GM19035 (cell line): ENCODE measurements at regions not wholly inside any gene's neighbourhood (a gene's known extent, or its start where the extent isn't known, plus 50 kb on each side); places are given as distances from the start of the nearest gene placed in this dataset.
A peak's percentile ranks its signal among the peaks of the same experiment; 100 is the strongest.
"Not testable (repeated sequence)": the region's sequence is repeated elsewhere in the genome, so short reads cannot be mapped to it uniquely, and the experiment has no call there.

Experiments
- ATAC-seq: cut with Tn5 transposase; IDR thresholded peaks from one replicate; pipeline ENCODE4 v1.9.1; 2021; ENCODE audit not compliant: unreplicated experiment

DNA sequence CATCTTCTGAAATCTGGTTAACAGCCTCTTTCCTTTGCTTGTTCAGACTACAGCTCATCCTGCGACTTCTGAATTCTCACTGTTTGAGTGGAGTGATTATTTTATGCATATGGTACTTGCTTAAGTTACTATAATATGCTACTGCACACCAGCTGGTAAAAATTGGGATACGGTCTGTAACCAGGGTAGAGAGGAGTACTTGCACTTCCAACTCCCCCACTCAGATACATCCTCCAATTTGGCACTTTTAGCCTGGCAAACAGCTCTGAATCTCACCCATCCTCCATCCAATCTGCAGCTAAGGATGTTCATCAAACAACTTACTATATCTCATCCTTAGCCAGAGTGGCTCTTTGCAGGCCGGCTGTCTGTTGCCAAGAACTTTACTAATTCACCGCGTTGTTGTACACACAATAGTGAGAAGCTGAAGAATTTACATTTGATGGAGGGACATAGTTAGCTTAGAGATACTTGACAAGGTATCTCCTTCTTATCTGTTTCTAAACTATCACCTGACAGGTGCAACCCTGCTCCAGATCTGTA lies 1323.6 kb upstream of the ALCAM start:
- ATAC-seq = not testable (repeated sequence)

DNA sequence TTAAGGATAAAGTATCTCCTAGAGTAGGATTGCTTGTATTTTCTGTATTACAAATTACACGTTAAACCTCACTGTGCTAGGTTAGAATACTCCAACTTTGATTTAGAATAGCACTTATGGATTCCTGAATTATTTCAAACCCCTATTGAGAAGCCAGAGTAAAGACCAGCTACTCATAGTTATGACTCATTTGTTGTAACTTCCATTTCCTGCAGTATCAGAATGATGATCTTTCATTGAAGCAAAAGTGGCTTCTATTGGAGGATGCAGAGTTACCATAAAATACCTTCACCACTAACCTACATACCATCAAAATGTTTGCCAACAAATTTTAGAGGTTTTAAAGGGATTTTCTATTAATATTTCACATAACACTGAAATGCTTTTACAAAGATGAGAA lies 1322.7 kb upstream of the ALCAM start:
- no peak for ATAC-seq

DNA sequence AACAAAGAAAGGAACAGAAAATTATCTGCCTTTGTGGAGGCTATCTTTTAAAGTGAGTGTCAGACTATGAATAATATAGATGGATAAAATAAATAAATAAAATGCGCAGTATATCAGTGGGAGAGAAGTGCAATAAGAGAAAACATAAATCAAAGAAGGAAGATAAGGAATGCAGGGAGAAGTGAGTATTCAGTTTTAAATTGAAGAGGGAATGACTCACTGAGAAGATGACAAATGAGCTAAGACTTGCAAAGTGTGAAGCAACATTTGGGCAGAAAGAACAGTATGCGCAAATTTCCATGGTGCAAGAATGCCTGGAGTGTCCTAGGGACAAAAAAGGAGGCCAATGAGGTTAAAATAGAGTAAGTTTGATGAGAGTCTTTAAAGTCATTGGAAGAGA lies 1300.1 kb upstream of the ALCAM start:
- no peak for ATAC-seq

DNA sequence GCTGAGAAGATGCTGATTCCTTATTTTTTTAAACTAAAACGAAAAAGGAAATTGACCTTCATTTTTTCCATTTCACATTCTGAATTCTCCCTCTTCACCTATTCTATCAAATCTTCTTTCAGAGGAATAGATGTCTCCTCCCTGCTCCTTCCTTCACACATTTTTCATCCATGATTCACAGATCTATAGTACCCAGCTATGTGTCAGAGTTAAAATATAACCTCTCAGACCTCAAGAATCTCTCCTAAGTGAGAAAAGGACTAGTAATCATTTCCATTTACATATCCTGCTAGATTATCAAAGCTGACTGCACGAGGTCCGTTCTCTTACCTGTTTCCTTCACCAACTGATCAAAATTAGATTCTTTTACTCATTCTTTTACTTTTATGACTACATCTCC lies 1297.6 kb upstream of the ALCAM start:
- no peak for ATAC-seq

DNA sequence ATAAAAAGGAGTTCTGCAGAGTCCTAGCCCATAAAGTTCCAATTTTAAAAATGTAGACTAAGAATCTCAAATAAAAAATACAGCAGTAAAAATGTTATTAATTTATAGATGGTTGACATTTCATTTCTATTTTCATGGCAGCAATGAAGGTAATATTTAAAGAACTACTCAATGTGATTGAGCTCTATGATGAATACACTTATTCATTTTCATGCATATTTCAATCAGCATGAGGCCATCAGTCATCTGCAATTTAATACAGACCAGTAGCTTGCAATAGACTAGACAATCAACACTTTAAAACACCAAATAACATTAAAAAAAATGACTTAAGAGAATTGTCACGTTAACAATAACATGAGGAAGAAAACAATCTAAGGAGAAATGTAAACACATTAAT lies 1295.8 kb upstream of the ALCAM start:
- ATAC-seq = no peak

DNA sequence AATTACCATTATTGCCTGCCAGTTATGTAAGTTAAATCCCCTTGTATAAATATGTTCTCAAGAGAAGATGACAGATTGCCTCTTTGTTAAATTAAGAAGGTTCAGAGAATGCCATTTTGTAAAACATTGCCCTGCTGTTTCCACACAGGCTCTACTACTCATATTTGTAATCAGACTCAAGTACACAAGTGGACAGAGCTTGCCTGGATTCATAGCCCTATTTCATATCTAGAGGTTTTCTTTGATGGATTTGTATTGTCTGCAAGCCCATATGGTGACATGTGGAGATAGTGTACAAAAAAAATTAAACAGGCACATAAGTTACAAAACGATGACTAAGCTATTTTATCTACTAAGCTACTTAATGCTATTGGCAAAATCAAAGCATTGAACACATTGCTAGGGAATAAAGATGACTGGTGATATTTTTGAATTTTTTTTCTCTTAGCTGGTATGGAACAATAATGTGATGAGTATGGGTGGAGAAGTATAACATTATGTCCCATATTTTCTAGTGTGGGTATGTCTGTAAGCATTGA lies 1286.6 kb upstream of the ALCAM start:
- ATAC-seq = no peak

DNA sequence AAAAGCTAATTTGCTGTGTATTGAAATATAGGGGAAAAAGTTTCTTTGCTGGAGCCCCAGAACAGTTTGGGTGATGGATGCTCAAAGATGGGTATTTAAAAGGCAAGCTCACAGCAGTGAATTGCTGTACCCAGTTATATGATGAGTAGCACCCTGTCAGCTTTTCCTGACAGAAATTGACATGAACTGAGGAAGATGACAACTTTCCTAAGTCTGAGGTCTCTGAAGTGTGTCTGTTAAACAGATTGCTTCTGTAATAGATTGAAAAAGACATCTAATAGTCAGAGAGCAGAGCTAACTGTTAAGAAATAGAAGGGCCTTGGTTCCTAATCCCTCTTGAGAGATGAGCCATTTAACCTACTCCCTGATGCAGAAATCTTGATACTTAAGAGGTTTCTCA lies 1278.0 kb upstream of the ALCAM start:
- no peak for ATAC-seq

DNA sequence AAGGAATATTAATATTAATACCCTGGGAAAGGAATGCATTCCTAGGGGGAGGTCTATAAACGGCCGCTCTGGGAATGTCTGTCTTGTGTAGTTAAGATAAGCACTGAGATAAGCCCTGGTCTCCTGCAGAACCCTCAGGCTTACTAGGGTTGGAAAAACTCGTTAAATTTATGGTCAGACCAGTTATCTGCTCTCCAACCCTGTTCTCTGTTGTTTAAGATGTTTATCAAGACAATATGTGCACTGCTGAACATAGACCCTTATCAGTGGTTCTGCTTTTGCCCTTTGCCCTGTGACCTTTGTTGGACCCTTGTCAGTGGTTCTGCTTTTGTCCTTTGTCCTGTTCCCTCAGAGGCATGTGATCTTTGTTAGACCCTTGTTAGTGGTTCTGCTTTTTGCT lies 1276.7 kb upstream of the ALCAM start:
- not testable (repeated sequence) for ATAC-seq

DNA sequence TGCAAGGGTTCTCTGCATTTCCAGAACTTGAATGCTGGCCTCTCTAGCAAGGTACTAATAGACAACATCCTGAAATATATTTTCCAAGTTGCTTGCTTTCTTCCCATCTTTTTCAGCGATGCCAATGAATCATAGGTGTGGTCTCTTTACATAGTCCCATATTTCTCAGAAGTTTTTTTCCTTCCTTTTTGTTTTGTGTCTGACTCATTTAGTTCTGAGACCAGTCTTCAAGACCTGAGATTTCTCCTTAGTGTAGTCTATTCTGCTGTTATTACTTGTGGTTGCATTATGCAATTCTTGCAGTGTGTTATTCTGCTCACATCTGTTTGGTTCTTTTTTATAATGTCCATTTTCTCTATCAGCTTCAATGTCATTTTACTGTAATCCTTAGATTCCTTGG lies 1265.0 kb upstream of the ALCAM start:
- ATAC-seq = no peak

DNA sequence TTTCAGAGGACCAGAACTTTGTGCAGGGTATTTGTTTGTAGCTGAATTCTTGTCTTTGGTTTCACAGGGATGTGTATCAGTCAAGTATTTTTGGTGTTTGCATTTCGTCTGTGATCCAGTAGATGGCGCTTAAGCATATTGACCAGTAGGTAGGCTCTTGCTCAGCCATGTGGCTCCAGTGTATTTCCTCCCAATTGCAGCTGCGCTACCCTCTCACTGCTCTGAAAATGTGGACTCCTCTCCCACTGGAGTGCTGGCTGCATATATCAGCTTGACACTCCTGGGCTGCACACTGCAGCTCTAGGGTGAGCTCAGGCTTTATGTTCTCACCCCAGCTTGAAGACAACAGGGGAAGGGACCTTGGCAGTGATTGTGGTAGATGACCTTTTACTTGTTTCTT lies 1264.3 kb upstream of the ALCAM start:
- peak; percentile 88 for ATAC-seq

DNA sequence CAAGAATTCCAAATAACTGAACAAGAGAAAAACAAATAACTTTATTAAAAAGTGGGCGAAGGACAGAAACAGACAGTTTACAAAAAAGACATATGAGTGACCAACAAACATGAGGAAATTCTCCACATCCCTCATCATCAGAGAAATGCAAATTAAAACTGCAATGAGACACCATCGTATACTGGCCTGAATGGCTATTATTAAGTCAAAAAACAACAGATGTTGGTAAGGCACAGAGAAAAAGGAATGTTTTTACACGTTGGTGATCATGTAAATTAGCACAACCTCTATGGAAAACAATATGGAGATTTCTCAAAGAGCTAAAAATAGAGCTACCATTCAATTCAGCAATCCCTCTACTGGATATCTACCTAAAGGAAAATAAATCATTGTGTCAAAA lies 1260.4 kb upstream of the ALCAM start:
- no peak for ATAC-seq

DNA sequence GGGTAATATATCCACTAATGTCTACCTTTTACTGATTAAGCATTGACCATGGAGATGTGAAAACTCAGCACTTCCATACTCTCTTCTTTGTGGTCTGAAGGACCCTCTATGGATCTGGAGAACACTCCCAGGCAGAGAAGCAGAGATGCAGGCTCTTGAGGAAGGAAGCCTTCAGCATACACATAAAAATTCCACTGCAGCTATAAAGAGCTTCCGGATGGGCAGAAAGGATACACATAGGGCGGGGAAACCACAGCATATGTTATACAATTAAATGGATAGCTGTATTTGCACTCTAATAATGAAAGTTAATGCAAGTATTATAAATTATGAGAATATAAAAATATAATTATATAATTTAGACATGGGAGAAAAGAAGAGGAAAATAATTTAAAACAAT lies 1258.2 kb upstream of the ALCAM start:
- no peak for ATAC-seq

DNA sequence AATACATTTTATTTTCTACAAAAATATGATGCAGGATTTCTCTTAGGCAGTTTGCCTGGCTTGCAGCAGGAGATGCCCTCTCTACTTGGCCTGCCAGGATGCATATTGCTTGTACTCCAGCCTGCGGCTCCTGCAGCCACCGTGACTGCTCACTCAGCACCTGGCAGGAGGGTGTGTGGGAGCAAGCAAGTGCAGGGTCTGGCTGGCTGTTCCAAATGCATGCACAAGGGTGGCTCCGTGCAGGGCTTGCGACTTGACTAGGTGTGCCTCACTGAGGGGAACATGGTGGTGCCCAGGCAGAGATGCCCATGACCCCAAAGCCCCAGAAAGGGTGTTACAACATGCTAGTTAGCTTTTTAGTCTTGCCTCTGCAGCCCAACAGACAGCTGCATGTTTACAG lies 1240.2 kb upstream of the ALCAM start:
- ATAC-seq = no peak

DNA sequence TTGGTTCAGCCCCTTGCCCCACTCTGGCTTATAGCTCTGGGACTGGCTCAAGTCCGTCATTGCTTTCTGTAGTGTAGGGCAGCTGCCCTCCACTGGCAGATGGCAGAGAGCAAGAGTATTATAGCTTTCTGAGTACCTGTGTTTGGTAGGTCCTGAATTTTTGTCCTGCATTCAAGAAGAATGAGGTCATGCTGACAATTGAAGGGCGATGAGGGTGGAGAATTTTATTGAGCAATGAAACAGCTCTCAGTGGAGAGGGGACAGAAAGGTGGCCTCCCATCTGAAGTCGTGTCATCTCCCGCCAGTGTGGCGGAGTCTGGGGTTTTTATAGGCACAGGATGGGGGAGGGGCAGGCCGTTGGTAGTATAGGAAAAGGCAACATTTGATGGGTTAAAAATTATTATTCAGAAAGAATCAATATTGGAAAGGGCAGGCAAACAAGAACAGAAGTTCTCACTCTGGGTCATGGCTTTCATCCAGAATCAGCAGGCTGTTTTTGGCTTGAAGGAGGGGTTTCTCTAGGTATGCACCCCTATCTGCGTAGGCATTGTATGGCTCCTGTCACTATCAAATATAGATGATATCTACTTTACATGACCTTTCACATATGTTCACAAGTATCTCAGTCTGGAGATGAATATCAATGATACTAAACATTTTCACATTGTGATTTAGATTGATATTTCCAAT lies 1239.7 kb upstream of the ALCAM start:
- no peak for ATAC-seq

DNA sequence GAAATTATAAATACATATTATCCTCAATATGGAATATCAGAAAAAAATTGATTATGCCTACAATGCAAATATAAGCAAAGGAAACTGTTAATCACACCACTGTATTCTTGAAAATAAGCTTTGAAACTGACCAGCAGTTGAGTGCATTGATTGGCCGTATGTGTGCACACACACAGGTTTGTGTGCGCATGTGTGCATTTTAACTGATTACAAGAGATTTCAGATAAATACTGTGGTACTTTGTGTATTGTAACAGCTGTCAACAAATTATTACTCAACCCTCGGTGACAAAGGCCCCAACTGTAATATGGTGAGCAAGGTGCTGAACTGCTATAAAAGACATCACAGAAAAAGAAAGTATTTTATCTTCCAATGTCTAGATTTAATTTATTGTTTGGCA lies 1238.9 kb upstream of the ALCAM start:
- ATAC-seq = no peak

DNA sequence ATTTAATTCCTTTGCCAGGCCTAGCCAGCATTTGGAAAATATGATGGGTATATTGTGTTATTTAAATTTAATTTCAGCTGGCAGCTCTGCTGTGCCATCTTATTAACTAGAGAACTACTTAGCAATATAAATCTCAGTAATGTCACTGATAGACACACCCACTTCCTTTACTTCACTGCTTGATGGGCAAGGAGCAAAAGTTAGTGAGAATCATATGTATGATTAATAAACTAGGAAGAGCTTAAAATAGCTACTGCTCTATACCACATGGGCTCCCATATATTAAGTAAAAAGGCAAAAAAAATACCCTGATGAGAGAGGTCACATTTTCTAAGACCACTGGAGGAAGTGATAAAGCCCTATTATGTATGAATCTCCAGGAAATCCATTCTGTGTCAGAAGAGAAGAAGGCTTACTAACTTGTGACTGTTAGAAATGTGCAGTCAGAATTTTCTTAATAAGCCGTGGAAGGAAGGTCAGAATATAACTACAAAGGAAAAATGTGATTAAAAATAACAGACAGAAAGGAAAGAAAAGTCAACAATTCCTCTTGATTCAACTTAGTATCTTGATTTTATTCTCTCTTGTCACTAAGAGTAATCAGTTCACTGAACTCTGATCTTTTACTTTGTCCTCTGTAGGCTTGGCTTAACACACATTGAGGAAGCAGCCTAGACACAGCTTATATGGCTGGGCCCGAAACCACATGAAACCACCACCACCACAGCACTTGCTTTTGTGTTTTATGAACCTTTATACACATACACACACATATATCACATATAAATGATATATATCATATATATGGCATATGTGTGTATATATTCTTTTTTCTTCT lies 1233.9 kb upstream of the ALCAM start:
- ATAC-seq = no peak

DNA sequence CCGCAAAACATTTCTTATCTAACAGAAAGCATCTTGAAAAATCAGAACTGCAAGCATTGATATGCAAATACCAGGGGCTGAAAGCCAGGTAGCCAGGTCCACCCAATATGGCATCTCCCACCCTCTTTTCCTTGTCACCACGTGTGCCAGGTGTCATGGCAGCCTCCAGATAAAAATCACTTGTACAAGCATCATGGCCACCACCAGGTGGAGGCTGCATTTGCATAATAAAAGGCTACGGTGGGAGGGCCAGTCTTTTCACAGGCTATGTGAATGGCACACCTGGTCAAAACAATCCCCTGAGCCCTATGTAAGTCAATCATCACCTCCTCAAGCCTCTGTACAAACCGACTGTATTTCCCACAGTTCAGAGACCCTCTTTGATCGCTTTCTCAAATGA lies 1233.1 kb upstream of the ALCAM start:
- ATAC-seq = no peak

DNA sequence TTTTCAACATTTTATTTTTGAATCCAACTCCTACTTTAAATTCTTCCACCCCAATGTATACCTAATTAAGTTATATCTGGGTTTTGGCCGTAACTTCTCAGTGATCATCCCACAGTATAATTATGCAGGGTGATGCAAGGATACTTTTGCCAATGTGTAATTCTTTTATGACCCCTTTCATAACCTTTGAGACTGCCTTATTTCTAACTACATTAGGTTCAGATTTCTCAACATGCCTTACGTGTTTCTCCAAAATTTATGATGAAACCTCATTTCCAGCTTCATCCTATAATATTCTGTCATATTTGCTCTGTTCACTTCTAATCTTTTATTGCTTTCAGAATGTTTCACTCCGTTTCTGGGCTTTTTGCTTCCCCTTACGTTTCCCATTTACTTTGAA lies 1229.6 kb upstream of the ALCAM start:
- ATAC-seq = no peak

DNA sequence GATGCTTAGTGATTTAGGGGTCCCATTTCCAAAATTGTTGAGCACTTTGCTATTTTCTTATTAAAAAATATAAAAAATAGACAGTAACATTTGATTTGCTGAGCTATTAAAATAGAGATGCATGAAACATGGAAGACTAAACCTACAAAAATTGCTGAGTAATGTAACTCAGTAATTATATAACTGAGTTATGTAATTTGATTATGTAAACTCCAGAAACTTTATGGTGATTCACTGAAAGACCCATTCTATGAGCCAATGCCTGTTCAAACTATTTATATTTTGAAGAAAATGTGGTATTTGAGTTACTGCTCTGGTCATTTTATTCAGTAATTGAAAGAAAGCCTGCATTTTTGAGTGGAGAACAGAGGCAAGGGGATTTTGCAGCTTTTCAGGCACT lies 1221.5 kb upstream of the ALCAM start:
- no peak for ATAC-seq

DNA sequence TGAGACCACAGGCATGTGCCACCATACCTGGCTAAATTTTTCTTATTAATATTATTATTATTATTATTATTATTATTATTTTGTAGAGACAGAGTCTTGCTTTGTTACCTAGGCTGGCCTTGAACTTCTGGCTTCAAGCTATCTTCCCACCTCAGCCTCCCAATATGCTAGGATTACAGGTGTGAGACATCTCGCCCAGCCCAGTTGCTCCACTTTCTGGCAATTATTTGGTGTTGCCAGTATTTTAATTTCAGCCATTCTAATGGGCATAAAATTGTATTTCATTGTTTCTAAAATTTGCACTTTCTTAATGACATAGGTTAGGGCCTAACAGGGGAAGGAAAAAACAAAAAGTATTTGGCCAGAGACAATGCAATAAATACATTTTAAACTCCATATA lies 1217.6 kb upstream of the ALCAM start:
- no peak for ATAC-seq

DNA sequence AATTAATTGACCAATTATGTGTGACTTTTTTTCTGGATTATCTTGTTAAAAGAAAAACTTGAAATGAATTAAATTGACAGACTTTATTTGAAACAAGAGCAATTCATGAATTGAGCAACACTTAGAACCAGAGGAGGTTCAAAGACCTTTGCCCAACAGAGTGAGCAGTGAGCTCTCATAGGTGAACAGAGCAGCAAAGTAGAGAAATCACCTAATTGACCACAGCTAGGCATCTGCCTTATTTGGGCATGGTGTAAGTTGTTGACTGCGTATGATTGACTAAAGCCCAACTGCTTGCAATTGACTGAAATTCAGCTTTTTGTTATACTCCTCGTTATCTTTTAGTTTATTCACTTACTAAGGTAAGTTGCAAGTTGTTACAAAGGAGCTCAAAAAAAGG lies 1216.0 kb upstream of the ALCAM start:
- ATAC-seq = no peak

DNA sequence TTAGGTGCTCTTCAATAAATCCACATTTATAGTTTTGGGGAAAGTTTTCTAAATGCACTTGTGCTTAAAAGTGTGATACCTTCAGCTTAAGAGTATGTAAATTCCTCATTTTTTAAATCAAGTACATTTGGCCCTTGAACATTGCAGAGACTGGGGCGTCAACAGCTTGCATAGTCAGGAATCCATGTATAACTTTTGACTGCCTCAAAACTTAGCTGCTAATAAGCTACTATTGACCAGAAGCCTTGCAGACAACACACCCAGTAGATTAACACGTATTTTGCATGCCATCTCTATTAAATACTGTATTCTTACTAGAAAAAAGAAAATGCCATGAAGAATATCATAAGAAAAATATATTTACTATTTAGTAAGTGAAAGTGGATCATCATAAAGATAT lies 1211.8 kb upstream of the ALCAM start:
- no peak for ATAC-seq
